GF-D8 (cell line): ENCODE measurements at regions not wholly inside any gene's neighbourhood (a gene's known extent, or its start where the extent isn't known, plus 50 kb on each side); places are given as distances from the start of the nearest gene placed in this dataset.

Source experiments
- DNase-seq: peaks from one replicate; lab custom pipeline; 2025; lab: John Stamatoyannopoulos, UW

DNA sequence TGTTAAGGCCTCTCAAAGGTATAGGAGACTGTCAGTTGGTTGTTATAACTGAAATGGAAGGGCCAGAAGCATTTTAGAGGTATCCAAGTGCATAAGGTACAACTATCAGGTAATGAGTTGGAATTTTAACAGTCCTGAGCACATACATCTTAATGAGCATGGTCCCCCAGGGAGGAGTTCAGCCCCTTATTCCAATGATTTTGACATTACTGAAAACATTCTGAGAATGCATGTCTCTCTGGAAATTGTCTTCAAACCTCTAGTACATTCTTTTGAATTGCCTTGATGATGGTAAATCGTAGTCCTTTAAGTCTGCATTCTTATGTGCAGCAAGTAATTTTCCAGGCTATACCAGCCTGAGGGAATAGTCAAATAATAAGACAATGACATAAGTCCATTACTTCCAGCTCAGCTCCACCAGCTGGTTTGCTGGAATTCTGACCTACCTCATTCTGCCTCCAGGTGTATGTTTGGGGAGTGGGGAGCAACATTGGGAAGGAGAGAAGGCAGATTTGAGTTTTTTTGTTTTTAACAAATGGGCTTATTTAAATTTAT, 239.2 kb downstream of the MSRB3 start:
- DNase-seq, result no peak

DNA sequence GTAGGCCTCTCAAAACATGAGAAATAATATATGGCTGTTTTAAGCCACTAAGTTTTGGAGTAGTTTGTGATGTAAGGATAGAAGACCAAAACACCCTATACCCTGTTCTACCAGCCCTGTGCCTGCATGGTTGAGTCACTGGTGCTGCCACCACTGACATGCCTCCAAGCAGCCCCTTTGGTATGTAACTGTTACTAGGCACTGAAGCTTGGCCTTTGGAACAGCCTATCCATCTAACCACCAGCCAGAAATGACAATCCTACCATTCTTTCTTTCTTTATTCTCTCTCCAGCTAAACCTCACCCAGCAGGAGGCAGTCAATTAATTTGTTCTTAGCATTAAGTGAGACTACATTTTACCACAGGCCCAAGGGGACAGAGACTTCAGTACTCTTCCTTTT, 240.3 kb downstream of the MSRB3 start:
- no peak for DNase-seq

DNA sequence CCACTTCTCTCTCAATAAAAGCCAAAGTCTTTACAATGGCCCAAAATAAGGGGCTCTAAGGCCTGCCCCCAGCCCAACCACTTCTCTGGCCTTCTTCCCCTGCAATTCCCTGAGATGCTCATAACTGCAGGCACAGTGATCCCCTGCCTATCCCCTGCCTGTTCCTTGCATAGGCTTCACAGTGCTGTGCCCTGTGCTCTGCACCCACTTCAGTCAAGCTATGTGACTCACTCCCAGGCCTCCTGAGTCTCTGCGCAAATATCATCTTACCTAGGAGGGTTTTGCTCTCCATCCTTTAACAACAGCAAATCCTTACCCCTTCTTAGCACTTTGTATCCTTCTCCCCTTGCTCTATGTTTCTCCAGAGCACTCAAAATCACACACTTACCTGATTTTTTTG, 242.2 kb downstream of the MSRB3 start:
- no peak for DNase-seq

DNA sequence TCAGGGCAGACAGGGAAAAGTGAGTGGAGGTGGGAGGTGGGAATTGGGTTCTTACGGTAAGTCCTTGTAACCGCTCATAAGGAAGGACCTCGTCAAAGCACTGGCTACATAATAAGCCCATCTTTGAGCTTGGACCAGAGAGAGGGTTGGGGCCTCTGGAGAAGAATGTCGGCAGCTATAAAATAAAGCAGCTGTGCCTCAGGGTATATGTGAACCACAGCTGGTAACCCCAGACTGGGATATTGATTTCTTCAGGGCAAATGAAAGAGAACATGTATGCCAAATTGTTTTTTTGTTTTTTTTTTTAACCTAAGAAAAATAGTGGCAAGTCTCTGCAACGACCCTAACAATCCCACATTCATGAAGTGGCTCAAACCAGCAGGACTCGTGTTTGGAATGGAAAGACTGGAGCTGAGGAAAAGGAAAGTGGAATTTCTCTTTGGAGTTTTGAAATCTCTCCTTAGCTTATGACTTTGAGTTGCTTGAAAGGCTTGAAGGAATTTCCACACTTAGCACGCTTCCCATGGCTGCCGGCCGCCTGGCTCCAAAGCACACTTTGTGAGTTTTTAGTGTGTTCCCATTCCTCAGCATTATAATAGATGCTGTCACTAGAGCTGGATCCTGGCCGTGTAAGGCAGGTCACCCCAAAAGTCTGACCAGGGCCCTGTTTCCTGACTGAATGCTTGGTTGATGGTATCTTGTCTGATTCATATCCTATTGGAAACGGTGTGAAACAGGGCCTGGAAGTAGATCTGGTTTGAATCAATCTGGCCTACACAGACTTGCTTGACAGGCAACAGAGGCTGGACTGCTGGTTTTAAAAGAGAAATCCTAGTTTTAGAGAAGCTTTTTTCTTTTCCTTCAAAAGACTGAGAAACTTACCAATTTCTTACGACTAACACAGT, 244.7 kb downstream of the MSRB3 start:
- DNase-seq, result no peak

DNA sequence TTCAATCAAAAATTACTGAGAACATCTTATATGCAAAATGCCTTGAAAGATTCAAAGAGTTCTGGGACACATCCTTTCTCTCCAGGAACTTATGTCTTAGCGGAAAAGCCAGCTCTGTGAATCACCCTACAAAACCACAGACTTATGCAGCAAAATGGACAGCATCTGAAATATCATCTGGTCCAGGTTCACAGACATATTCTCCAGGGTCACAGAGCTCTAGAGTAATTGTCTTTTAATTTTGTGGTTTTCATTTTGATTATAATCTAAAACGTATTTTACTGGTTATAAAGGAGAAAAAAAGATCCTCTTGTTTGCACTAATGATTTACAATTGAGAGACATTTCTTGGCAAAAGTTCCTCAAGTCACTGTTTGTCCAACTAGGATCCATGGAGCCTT, 246.2 kb downstream of the MSRB3 start:
- DNase-seq, result no peak

DNA sequence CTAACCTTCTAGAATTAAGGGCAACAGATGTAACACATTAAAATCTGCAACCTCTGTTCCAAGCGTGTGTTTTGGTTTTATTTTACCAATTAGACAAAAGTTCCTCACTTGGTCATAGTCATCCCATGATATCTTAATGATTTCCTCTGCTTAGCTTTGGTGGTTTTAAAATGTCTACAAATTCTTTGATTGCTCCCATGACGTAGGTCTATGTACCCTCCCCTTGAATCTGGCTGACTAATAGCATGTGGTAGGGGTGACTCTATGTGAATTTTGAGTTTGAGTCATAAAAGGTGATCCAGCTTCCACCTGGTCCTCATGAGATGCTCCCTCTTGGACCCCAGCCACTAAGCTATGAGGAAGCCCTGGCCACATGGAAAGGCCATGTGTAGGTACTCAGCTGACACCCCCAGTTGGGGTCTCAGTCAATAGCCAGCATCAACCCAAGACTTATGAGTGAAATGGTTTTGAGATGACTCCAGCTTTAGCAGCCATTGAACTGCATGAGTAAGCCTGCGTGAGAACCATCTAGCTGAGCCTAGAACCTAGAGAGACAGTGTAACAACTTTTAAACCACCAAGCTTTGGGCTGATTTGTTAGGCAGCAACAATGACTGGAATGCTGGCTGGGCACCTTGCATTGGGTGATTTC, 247.1 kb downstream of the MSRB3 start:
- DNase-seq, result no peak

DNA sequence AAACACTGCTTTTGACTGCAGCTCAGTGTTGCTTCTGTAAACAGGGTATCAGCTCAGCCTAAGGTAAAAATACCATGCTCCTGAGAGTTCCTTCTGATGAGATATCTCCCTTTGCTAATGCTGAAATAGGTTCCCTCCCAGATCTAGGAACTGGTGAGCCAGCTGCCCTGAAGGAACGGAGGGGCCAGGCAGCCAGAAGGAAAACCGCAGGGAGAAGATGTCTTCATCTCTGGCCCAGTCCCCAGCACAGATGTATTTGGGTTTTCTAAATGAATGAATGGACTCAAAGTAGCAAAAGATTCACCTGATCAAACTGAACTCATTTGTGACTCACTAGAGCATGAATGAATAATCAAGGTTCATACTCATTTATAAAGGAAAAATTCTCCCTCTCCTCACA, 247.8 kb downstream of the MSRB3 start:
- DNase-seq, result no peak

DNA sequence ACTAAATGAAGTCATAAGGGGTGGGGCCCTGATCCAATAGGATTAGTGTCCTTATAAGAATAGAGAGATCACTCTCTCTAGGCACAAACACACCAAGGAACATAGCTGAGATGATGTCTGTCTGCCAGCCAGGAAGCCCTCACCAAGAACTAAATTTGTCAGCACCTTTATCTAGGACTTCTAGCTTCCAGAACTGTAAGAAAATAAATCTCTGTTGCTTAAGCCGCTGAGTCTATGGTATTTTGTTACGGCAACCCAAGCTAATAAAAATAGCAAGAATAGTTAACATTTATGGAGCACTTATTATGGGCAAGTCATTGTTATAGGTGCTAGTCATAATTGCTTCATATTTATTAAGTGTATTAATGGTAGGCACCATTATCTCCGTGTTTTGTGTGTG, 249.6 kb downstream of the MSRB3 start:
- no peak for DNase-seq

DNA sequence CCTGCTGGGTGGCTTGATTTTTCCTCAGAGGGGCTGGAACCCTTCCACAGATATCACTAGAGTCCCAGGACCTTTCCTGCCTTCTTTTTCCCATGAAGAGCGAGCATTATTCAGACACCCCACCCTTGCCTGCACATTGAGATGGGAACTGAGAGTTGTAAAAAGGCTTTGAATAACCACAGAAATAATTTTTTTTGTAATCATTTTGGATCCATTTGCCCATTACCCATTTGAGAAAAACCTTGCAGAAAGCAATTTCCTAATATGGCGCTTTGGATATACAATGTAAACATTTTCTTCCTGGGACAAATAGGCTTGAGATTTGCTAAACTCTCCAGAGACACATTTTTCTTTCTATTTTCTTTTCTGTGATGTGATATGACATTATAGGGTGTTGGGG, 250.6 kb downstream of the MSRB3 start:
- no peak for DNase-seq

DNA sequence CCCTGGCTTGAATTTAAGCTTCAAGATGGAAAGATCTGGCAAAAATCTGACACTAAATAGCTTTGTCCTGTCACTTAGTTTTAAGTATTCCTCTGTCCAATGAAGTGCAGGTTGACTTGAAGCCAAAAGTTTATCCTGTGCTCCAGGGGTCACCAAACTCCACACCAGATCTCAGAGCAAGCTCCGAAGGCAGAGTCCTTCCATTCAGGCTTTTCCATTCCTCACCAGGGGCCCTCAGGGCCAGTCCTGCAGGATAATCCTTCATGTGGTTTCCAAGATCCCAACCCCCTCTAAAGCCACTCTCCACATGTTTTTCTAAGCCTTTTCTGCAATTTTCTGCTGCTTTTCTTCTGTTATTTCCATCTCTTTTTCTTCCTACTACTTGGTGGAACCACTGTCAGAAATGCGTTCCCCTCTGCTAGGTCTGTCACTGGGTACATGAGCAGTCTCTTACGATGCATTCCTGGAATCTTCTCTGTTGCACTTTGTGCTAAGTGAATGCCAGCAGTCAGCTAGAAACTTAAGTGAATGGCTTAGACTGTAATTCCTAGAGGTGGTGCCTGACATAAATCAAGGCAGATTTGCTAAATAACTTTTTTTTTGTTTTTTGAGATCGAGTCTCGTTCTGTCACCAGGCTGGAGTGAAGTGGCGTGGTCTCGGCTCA, 251.4 kb downstream of the MSRB3 start:
- DNase-seq, result no peak

DNA sequence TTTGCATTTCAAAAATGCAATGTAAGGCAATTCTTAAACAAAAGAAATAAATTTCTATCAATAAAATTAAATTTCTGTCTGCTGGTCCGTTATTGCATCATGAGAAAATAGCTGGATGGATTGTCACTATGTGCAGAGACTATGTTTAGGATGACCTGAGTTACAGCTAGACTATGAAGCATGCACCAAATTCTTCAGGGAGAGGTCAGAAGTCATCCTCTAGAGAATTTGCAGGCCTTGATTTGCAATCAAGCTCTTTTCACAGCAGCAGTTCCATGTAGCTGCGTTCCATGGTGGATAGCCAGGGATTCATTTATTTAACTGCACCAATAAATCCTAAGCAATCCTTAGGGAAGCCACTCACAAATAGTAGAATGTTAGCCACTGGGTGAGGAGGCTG, 253.7 kb downstream of the MSRB3 start:
- DNase-seq, result no peak

DNA sequence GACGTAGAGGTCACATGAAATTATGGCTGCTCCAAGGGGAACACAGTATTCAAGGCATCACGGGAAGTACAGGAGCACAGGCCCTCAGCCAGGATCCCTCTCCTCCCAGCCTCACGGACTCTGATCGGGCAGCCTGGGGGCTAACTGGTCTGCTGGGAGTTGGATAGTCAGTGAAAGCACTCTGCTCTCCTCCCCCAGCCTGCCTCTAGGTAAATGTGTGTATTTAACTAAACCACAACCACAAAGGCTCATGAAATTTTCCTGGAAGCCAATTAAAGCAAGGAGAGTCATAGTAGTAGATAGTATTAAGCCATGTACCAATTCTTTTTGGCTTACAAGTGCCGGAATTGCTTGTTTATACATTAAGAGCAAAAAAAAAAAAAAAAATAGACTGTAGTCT, 254.3 kb downstream of the MSRB3 start:
- DNase-seq, result peak; percentile 57

DNA sequence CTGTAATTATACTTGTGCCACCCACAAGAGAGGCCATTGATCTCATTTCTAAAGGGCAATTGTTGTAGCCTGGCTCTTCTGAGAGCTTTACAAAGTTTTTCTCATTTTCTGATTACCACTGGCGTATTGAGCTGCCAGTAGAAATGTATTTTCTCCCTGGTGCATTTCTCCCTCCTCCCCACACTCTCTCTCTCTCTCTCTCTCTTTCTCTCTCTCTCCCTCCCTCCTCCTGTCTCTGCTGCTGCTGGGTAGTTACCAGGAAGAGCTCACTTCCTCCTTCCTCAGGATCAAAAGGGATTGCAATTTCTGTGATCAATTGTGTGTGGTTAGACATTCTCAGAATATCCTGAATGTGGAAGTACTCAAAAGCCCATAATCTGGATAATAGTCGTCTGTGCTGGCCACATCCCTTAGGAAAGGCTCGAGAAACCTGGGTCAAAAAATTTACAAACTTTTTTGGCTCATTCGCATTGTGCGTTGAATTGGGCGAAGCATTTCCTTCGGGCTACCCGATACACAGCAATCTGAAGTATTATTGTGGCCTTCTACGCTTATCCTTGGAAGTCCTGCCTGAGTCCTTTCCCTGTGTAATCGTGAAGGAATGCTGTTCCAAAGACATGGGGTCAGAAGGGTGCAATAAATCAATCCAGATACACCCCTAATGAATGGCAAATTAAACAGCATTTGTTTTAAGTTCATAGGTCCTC, 254.8 kb downstream of the MSRB3 start:
- peak; percentile 2 for DNase-seq

DNA sequence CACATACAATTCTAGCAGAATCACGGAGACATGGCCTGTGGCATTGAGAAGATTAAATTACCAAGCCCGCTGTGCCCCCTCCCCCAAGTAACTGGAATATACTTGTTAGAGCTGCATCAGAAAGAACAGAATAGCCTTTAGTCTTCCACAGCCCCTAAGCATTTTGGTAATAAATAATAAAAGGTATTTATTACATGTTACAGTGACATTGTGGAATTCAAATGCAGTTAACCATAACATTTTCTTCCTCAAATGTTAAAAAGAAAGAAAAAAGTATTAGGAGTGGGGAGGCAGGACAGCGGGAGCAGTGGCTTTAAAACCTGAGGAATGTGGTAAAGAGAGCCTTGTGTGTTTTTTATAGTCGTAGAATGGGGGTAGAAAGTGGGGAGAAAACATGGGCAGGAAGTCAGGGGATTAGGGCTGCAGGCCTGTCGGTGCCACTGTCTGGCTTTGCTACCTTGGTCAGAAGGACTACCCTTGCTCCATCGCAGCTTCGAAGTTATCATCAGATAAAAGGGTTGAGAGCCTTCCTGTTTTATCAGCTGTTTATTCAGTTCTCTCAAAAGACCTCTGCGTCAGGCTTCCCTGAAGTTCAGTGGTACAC, 255.9 kb downstream of the MSRB3 start:
- peak; percentile 13 for DNase-seq

DNA sequence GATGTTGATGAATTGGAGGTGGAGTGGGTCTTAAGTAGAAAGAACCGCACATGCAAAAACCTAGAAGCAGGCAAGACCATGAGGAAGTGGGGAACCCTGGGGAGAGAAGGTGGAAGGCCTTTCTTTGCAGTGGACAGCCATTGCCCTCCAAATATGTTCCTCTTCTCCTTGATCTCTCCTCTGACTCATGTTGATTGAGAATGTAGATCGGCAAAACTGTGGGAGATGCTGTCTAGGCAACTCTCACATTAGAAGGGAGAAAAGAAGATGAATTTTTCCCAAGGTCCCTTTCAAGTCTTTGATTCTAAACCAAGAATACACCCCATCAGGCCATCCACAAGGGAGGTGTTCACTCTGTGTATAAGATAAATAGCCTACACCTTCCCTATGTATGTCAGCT, 257.5 kb downstream of the MSRB3 start:
- DNase-seq, result no peak

DNA sequence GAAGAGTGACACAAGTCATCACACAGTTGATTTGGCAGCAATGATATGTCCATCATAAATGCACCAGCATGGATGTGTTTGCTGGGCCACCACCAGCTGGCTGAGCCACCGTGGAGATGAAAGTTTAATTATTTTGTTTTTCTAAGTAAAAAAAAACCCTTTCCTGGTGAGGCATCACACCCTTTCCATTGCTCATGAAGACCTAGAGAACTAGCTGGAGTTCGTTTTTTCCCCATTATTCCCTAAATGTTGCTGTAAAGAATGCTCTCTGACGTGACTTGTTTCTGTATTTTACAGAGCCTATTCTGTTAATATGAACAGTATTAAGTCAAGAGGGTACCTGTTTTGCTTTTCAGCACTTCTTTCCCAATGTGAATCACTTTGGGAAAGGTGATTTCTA, 257.9 kb downstream of the MSRB3 start:
- DNase-seq, result no peak

DNA sequence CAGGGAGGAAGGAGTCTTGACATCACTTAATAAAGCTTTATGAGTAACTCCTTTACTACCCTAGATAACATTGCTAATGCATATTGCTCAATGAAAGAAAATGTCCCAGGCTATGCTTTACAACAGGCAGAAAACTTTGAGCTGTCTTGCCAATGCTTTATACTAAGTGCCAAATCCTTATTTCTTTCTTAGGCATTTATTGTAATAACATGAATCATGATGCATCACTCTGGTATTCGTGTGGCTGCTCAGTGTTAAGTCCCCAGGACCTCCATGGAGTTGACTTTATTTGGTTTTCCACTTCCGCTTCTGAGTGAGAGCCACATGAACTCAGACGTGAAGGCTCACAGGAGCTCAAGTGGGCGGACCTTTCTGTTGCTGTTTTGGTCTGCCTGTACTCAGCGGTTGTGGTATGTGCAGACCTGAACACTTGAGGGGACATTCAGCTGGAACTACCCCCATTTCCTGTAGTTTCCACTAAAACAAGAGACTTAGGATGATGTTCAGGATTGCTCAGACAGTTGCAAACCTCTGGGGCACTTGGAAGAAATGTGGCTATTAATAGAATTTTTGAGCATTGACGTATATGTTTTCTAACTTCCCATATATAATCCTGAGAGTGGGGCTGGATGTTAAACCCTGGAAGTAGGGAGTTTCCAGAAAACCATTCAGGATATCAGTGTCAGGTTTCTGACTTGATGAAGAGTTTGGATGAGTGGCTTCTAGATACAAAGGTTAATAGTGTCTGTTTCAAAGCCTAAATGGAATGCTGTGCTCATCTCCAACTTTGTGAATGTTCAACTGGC, 258.6 kb downstream of the MSRB3 start:
- no peak for DNase-seq

DNA sequence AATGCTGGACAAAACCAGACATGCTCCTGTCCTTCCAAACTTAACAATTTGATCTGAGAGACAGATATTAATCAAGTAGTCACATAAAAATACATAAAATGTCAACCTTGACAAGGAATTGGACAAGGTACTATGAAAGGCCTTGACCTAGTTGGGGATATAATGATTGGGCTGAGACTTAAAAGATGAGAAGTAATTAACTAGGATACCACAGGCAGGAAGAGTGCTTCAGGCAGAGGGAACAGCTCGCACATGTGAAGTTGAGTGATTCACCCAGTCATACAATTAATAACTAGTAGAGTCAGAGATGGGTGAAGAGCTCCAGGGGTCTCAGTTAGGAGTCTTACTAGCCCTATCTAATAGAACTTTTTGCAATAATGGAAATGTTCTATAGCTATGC, 259.5 kb downstream of the MSRB3 start:
- DNase-seq, result no peak

DNA sequence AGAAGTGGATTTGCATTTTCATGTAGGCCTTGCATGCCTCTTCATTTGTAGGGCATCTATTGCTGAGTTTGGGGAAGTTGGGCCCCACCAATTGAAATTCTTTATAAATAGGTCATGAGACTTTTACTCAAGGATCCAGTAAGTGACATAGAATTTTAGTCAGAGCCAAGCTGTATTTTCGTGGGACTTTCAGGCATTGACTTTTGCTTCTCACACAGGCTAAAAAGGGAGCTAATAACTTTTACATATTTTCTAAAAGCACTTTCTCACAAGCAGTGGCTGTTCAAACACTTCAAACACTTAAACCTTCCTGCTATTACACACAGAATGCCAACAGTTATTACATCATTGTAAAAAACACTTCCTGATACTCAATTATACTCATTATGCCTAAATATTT, 260.5 kb downstream of the MSRB3 start:
- no peak for DNase-seq

DNA sequence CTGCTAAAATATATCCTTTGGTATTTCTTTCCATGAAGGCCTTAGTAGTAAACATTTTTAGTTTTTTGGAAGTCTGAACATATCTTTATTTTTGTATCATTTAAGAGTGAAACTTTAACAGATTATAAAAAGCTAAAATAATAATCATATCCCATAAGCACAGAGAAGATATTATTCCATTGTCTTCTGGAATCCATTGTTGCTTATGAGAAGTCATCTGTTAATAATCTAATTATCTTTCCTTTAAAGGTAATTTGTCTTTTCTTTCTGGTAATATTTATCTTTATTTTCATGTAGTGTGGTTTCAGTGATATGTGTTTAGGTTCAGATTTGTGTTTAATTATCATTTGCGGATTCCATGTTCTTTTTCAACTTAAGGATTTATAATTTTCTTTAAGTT, 261.7 kb downstream of the MSRB3 start:
- DNase-seq, result no peak

DNA sequence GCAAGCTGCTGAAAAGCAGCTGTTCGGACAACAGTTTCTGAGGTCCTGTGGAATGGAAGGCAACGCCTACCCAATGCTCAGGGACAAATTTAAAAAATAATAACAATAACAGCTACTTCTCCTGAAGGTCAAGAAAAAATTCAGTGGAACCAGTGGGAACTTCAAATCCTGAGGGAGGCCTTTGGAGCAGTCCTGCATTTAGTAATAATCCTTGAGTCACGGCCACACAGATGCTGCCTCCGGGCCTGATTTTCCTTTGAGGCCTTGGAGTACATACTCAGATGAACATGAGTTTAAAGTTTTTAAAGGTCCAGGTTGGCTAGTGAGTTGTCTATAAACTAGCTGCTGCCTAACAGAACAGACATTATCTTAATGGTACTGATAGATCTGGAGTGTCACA, 268.0 kb downstream of the MSRB3 start:
- no peak for DNase-seq
